ENCODE measurements at regions not wholly inside any gene's neighbourhood (a gene's known extent, or its start where the extent isn't known, plus 50 kb on each side); places are given as distances from the start of the nearest gene placed in this dataset.

GRCh38 chr2:48819206-48819735, 63.7 kb upstream of the LHCGR start:
- H3K36me3 Mint-ChIP-seq (ENCODE audit: low read depth): no peaks in the 10 kb centered on the region
- TF ChIP-seq CTCF (IDR thresholded peaks at IDR 0.05): no peak
- no peak for DNase-seq (ENCODE audit: low spot score)
- no peaks in the 10 kb centered on the region for H3K9me3 Mint-ChIP-seq (ENCODE audit: low read depth)
- no peaks in the 10 kb centered on the region for H3K4me1 Mint-ChIP-seq (ENCODE audit: low read depth)
- H3K27me3 Mint-ChIP-seq (ENCODE audit: low read depth): peaks cover 26% of the 10 kb centered on the region
- no peak overlapping the region for H3K27ac Mint-ChIP-seq (ENCODE audit: unreplicated experiment)
- H3K4me3 Mint-ChIP-seq (ENCODE audit: unreplicated experiment): no peak overlapping the region

GRCh38 chr2:48817355-48817754, 61.8 kb upstream of the LHCGR start:
- TF ChIP-seq CTCF (IDR thresholded peaks at IDR 0.05): no peak
- Mint-ChIP-seq H3K27ac (ENCODE audit: unreplicated experiment) (no peak overlapping the region), H3K4me3 (ENCODE audit: unreplicated experiment) (no peak overlapping the region), H3K27me3 (ENCODE audit: low read depth) (peaks cover 31% of the 10 kb centered on the region), H3K36me3 (ENCODE audit: low read depth) (no peaks in the 10 kb centered on the region), H3K9me3 (ENCODE audit: low read depth) (no peaks in the 10 kb centered on the region), H3K4me1 (ENCODE audit: low read depth) (no peaks in the 10 kb centered on the region)
- DNase-seq (ENCODE audit: low spot score): no peak

DNA sequence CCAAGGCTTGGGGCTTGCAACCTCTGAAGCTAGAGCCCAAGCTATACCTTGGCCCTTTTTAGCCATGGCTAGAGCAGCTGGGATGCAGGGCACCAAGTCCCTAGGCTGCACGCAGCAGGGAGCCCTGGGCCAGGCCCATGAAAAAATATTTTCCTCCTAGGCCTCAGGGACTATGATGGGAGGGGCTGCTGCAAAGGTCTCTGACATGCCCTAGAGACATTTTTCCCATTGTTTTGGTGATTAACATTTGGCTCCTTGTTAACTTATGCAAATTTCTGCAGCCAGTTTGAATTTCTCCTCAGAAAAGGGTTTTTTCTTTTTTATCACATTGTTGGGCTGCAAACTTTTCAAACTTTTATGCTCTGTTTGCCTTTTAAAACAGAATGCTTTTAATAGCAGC, 56.9 kb upstream of the LHCGR start:
- H3K4me3 Mint-ChIP-seq (ENCODE audit: unreplicated experiment): no peak overlapping the region
- H3K9me3 Mint-ChIP-seq (ENCODE audit: low read depth): no peaks in the 10 kb centered on the region
- DNase-seq (ENCODE audit: low spot score): no peak
- TF ChIP-seq CTCF (IDR thresholded peaks at IDR 0.05): no peak
- H3K36me3 Mint-ChIP-seq (ENCODE audit: low read depth): no peaks in the 10 kb centered on the region
- peaks cover 20% of the 10 kb centered on the region for H3K27me3 Mint-ChIP-seq (ENCODE audit: low read depth)
- H3K27ac Mint-ChIP-seq (ENCODE audit: unreplicated experiment): no peak overlapping the region
- H3K4me1 Mint-ChIP-seq (ENCODE audit: low read depth): no peaks in the 10 kb centered on the region

DNA sequence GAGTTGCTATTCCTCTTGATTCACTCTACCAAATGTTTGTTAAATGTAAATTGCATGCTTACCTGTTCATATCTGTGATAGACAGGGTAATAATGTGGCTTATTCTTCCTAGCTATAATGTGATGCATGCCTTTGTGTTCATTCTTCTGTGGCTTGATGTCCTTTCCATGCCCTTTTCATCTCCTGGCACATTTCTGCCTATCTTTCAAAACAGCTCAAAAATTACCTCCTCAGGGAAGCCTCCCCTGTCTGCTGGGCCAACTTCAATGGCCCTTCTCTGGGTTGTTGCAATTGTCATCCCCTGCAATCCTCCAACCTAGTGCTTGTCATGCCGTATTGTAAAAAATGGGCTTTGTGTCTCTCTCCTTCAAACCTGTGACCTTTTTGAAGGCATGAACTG, 52.8 kb upstream of the LHCGR start:
- H3K4me3 Mint-ChIP-seq (ENCODE audit: unreplicated experiment): no peak overlapping the region
- no peaks in the 10 kb centered on the region for H3K4me1 Mint-ChIP-seq (ENCODE audit: low read depth)
- H3K36me3 Mint-ChIP-seq (ENCODE audit: low read depth): no peaks in the 10 kb centered on the region

More for the DNA sequence above, 52.8 kb upstream of the LHCGR start:
- Mint-ChIP-seq H3K27ac (ENCODE audit: unreplicated experiment) (no peak overlapping the region), H3K9me3 (ENCODE audit: low read depth) (peaks cover 2% of the 10 kb centered on the region), H3K27me3 (ENCODE audit: low read depth) (peaks cover 8% of the 10 kb centered on the region)
- no peak for DNase-seq (ENCODE audit: low spot score)
- no peak for TF ChIP-seq CTCF (IDR thresholded peaks at IDR 0.05)
